ENCODE measurements at regions not wholly inside any gene's neighbourhood (a gene's known extent, or its start where the extent isn't known, plus 50 kb on each side); places are given as distances from the start of the nearest gene placed in this dataset.

GRCh38 chr15:49750553-49750952 is 129.7 kb downstream of the DTWD1 start:
- Histone ChIP-seq H3K36me3 (ENCODE audit: control insufficient read depth, insufficient read depth, low read length) (no peaks in the 10 kb centered on the region), H3K27me3 (ENCODE audit: control insufficient read depth, insufficient read depth, low read length) (no peaks in the 10 kb centered on the region), H3K4me1 (ENCODE audit: control insufficient read depth, insufficient read depth, low read length) (no peaks in the 10 kb centered on the region), H3K9me3 (ENCODE audit: control insufficient read depth, low read depth, low read length) (no peaks in the 10 kb centered on the region), H3K27ac (ENCODE audit: low read length) (no peak overlapping the region), H3K4me3 (ENCODE audit: low read length) (no peak overlapping the region)
- no peak for DNase-seq

GRCh38 chr15:49751191-49751590 is 130.3 kb downstream of the DTWD1 start:
- DNase-seq, result no peak
- Histone ChIP-seq H3K27ac (ENCODE audit: low read length) (no peak overlapping the region), H3K4me1 (ENCODE audit: control insufficient read depth, insufficient read depth, low read length) (no peaks in the 10 kb centered on the region), H3K36me3 (ENCODE audit: control insufficient read depth, insufficient read depth, low read length) (no peaks in the 10 kb centered on the region), H3K4me3 (ENCODE audit: low read length) (no peak overlapping the region), H3K9me3 (ENCODE audit: control insufficient read depth, low read depth, low read length) (no peaks in the 10 kb centered on the region), H3K27me3 (ENCODE audit: control insufficient read depth, insufficient read depth, low read length) (no peaks in the 10 kb centered on the region)
- no CpG with 5 or more reads among the region's 3 CpGs for WGBS (ENCODE audit: insufficient coverage, low lambda C conversion rate)

- H3K4me1 ChIP-seq (ENCODE audit: control insufficient read depth, insufficient read depth, low read length), result no peaks in the 10 kb centered on the region
- 100% methylated on average over 1 of the region's 3 CpGs for WGBS (ENCODE audit: insufficient coverage, low lambda C conversion rate)
- no peak overlapping the region for H3K27ac ChIP-seq (ENCODE audit: low read length)
- no peaks in the 10 kb centered on the region for H3K36me3 ChIP-seq (ENCODE audit: control insufficient read depth, insufficient read depth, low read length)
- no peak overlapping the region for H3K4me3 ChIP-seq (ENCODE audit: low read length)
- no peaks in the 10 kb centered on the region for H3K9me3 ChIP-seq (ENCODE audit: control insufficient read depth, low read depth, low read length)
- H3K27me3 ChIP-seq (ENCODE audit: control insufficient read depth, insufficient read depth, low read length), result no peaks in the 10 kb centered on the region
- DNase-seq, result no peak
These were observed 130.9 kb downstream of the DTWD1 start for GRCh38 chr15:49751751-49752150.

GRCh38 chr15:49752517-49752916 is 131.7 kb downstream of the DTWD1 start:
- H3K36me3 ChIP-seq (ENCODE audit: control insufficient read depth, insufficient read depth, low read length), result no peaks in the 10 kb centered on the region
- H3K9me3 ChIP-seq (ENCODE audit: control insufficient read depth, low read depth, low read length), result no peaks in the 10 kb centered on the region
- H3K4me1 ChIP-seq (ENCODE audit: control insufficient read depth, insufficient read depth, low read length), result no peaks in the 10 kb centered on the region
- H3K27me3 ChIP-seq (ENCODE audit: control insufficient read depth, insufficient read depth, low read length), result no peaks in the 10 kb centered on the region
- H3K4me3 ChIP-seq (ENCODE audit: low read length), result no peak overlapping the region
- no peak for DNase-seq
- no CpG with 5 or more reads among the region's 2 CpGs for WGBS (ENCODE audit: insufficient coverage, low lambda C conversion rate)
- no peak overlapping the region for H3K27ac ChIP-seq (ENCODE audit: low read length)

GRCh38 chr15:49758456-49758855 is 137.6 kb downstream of the DTWD1 start:
- no peak for DNase-seq
- H3K27ac ChIP-seq (ENCODE audit: low read length), result no peak overlapping the region
- H3K27me3 ChIP-seq (ENCODE audit: control insufficient read depth, insufficient read depth, low read length), result no peaks in the 10 kb centered on the region
- H3K36me3 ChIP-seq (ENCODE audit: control insufficient read depth, insufficient read depth, low read length), result no peaks in the 10 kb centered on the region
- no peaks in the 10 kb centered on the region for H3K4me1 ChIP-seq (ENCODE audit: control insufficient read depth, insufficient read depth, low read length)
- no peaks in the 10 kb centered on the region for H3K9me3 ChIP-seq (ENCODE audit: control insufficient read depth, low read depth, low read length)
- 100% methylated on average over 1 of the region's 1 CpG for WGBS (ENCODE audit: insufficient coverage, low lambda C conversion rate)
- H3K4me3 ChIP-seq (ENCODE audit: low read length), result no peak overlapping the region

- Histone ChIP-seq H3K27me3 (ENCODE audit: control insufficient read depth, insufficient read depth, low read length) (no peaks in the 10 kb centered on the region), H3K9me3 (ENCODE audit: control insufficient read depth, low read depth, low read length) (no peaks in the 10 kb centered on the region), H3K4me1 (ENCODE audit: control insufficient read depth, insufficient read depth, low read length) (no peaks in the 10 kb centered on the region), H3K27ac (ENCODE audit: low read length) (no peak overlapping the region), H3K36me3 (ENCODE audit: control insufficient read depth, insufficient read depth, low read length) (no peaks in the 10 kb centered on the region), H3K4me3 (ENCODE audit: low read length) (no peak overlapping the region)
- 80% methylated on average over 1 of the region's 2 CpGs for WGBS (ENCODE audit: insufficient coverage, low lambda C conversion rate)
- DNase-seq, result no peak
These were observed 138.0 kb downstream of the DTWD1 start for GRCh38 chr15:49758856-49759255.

- Histone ChIP-seq H3K9me3 (ENCODE audit: control insufficient read depth, low read depth, low read length) (peaks cover 5% of the 10 kb centered on the region), H3K27me3 (ENCODE audit: control insufficient read depth, insufficient read depth, low read length) (no peaks in the 10 kb centered on the region), H3K4me1 (ENCODE audit: control insufficient read depth, insufficient read depth, low read length) (no peaks in the 10 kb centered on the region), H3K27ac (ENCODE audit: low read length) (no peak overlapping the region), H3K36me3 (ENCODE audit: control insufficient read depth, insufficient read depth, low read length) (no peaks in the 10 kb centered on the region), H3K4me3 (ENCODE audit: low read length) (no peak overlapping the region)
- no peak for DNase-seq
- WGBS (ENCODE audit: insufficient coverage, low lambda C conversion rate), result 100% methylated on average over 1 of the region's 1 CpG
These were observed 139.9 kb downstream of the DTWD1 start for GRCh38 chr15:49760749-49761148.

GRCh38 chr15:49769225-49769624 is 148.4 kb downstream of the DTWD1 start:
- Histone ChIP-seq H3K27me3 (ENCODE audit: control insufficient read depth, insufficient read depth, low read length) (no peaks in the 10 kb centered on the region), H3K4me1 (ENCODE audit: control insufficient read depth, insufficient read depth, low read length) (no peaks in the 10 kb centered on the region), H3K9me3 (ENCODE audit: control insufficient read depth, low read depth, low read length) (peaks cover 5% of the 10 kb centered on the region), H3K4me3 (ENCODE audit: low read length) (no peak overlapping the region), H3K27ac (ENCODE audit: low read length) (no peak overlapping the region), H3K36me3 (ENCODE audit: control insufficient read depth, insufficient read depth, low read length) (no peaks in the 10 kb centered on the region)
- DNase-seq, result no peak
- WGBS (ENCODE audit: insufficient coverage, low lambda C conversion rate), result no CpG with 5 or more reads among the region's 1 CpG

- H3K36me3 ChIP-seq (ENCODE audit: control insufficient read depth, insufficient read depth, low read length), result no peaks in the 10 kb centered on the region
- no peak for DNase-seq
These were observed 168.6 kb downstream of the DTWD1 start for GRCh38 chr15:49789436-49789835.

GRCh38 chr15:49793943-49794342 is 173.1 kb downstream of the DTWD1 start:
- peaks cover 5% of the 10 kb centered on the region for H3K9me3 ChIP-seq (ENCODE audit: control insufficient read depth, low read depth, low read length)
- no peak for DNase-seq
- H3K4me1 ChIP-seq (ENCODE audit: control insufficient read depth, insufficient read depth, low read length), result no peaks in the 10 kb centered on the region
- no CpG with 5 or more reads among the region's 14 CpGs for WGBS (ENCODE audit: insufficient coverage, low lambda C conversion rate)
- no peak overlapping the region for H3K27ac ChIP-seq (ENCODE audit: low read length)
- H3K4me3 ChIP-seq (ENCODE audit: low read length), result no peak overlapping the region
- no peaks in the 10 kb centered on the region for H3K27me3 ChIP-seq (ENCODE audit: control insufficient read depth, insufficient read depth, low read length)
- no peaks in the 10 kb centered on the region for H3K36me3 ChIP-seq (ENCODE audit: control insufficient read depth, insufficient read depth, low read length)

More at GRCh38 chr15:49789436-49789835, 168.6 kb downstream of the DTWD1 start:
- Histone ChIP-seq H3K4me1 (ENCODE audit: control insufficient read depth, insufficient read depth, low read length) (no peaks in the 10 kb centered on the region), H3K27ac (ENCODE audit: low read length) (no peak overlapping the region), H3K9me3 (ENCODE audit: control insufficient read depth, low read depth, low read length) (peaks cover 5% of the 10 kb centered on the region), H3K27me3 (ENCODE audit: control insufficient read depth, insufficient read depth, low read length) (no peaks in the 10 kb centered on the region), H3K4me3 (ENCODE audit: low read length) (no peak overlapping the region)

- Histone ChIP-seq H3K9me3 (ENCODE audit: control insufficient read depth, low read depth, low read length) (no peaks in the 10 kb centered on the region), H3K27me3 (ENCODE audit: control insufficient read depth, insufficient read depth, low read length) (no peaks in the 10 kb centered on the region), H3K27ac (ENCODE audit: low read length) (no peak overlapping the region), H3K36me3 (ENCODE audit: control insufficient read depth, insufficient read depth, low read length) (no peaks in the 10 kb centered on the region), H3K4me1 (ENCODE audit: control insufficient read depth, insufficient read depth, low read length) (no peaks in the 10 kb centered on the region), H3K4me3 (ENCODE audit: low read length) (no peak overlapping the region)
- DNase-seq, result no peak
These were observed 180.9 kb downstream of the DTWD1 start for GRCh38 chr15:49801796-49802195.

All from large intestine (tissue), 3 donors.